ENCODE measurements at regions not wholly inside any gene's neighbourhood (a gene's known extent, or its start where the extent isn't known, plus 50 kb on each side); places are given as distances from the start of the nearest gene placed in this dataset.

- Mint-ChIP-seq H3K27me3 (ENCODE audit: insufficient read depth, low read depth) (peaks cover 7% of the 10 kb centered on the region), H3K4me1 (no peaks in the 10 kb centered on the region), H3K36me3 (no peaks in the 10 kb centered on the region), H3K4me3 (no peak overlapping the region), H3K27ac (no peak overlapping the region), H3K9me3 (peaks cover 3% of the 10 kb centered on the region)
- no peak for TF ChIP-seq EZH2 (IDR thresholded peaks at IDR 0.05)
- no peak for TF ChIP-seq EZH2phosphoT487 (IDR thresholded peaks at IDR 0.05)
- TF ChIP-seq CTCF (IDR thresholded peaks at IDR 0.05): no peak
- Histone ChIP-seq H3K9me3 (ENCODE audit: low read depth) (no peaks in the 10 kb centered on the region), H3K4me3 (no peak overlapping the region), H3K27me3 (no peaks in the 10 kb centered on the region), H3K4me1 (no peaks in the 10 kb centered on the region), H3K27ac (no peak overlapping the region), H2AFZ (replicated peaks) (no peak overlapping the region), H4K20me1 (ENCODE audit: low read depth) (no peaks in the 10 kb centered on the region), H3F3A (ENCODE audit: low read depth) (no peaks in the 10 kb centered on the region), H3K79me2 (ENCODE audit: low read depth) (no peaks in the 10 kb centered on the region), H3K36me3 (no peaks in the 10 kb centered on the region), H3K4me2 (no peak overlapping the region), H3K9ac (no peak overlapping the region)
- DNase-seq (ENCODE audit: low spot score): no peak
These were observed 64.2 kb upstream of the WSCD1 start for GRCh38 chr17:6005939-6006338.

- no peak overlapping the region for H2AFZ ChIP-seq (replicated peaks)
- no peaks in the 10 kb centered on the region for H3K36me3 ChIP-seq
- Mint-ChIP-seq H3K36me3 (no peaks in the 10 kb centered on the region), H3K9me3 (no peaks in the 10 kb centered on the region), H3K4me1 (peaks cover 4% of the 10 kb centered on the region), H3K4me3 (no peak overlapping the region), H3K27me3 (ENCODE audit: insufficient read depth, low read depth) (peaks cover 5% of the 10 kb centered on the region), H3K27ac (no peak overlapping the region)
- H3F3A ChIP-seq (ENCODE audit: low read depth): no peaks in the 10 kb centered on the region
- TF ChIP-seq EZH2 (IDR thresholded peaks at IDR 0.05): no peak
- no peak for TF ChIP-seq EZH2phosphoT487 (IDR thresholded peaks at IDR 0.05)
- no peak for TF ChIP-seq CTCF (IDR thresholded peaks at IDR 0.05)
- no peak overlapping the region for H3K27ac ChIP-seq
- no peak overlapping the region for H3K4me2 ChIP-seq
- no peaks in the 10 kb centered on the region for H4K20me1 ChIP-seq (ENCODE audit: low read depth)
- no peak for DNase-seq (ENCODE audit: low spot score)
- no peaks in the 10 kb centered on the region for H3K27me3 ChIP-seq
- H3K9me3 ChIP-seq (ENCODE audit: low read depth): no peaks in the 10 kb centered on the region
- no peak overlapping the region for H3K9ac ChIP-seq
- H3K4me1 ChIP-seq: no peaks in the 10 kb centered on the region
- no peak overlapping the region for H3K4me3 ChIP-seq
- no peaks in the 10 kb centered on the region for H3K79me2 ChIP-seq (ENCODE audit: low read depth)
These were observed 59.0 kb upstream of the WSCD1 start for GRCh38 chr17:6011206-6011605.

- Mint-ChIP-seq H3K36me3 (no peaks in the 10 kb centered on the region), H3K27ac (no peak overlapping the region), H3K4me1 (peaks cover 19% of the 10 kb centered on the region), H3K4me3 (no peak overlapping the region), H3K27me3 (ENCODE audit: insufficient read depth, low read depth) (peaks cover 2% of the 10 kb centered on the region), H3K9me3 (peaks cover 2% of the 10 kb centered on the region)
- H3K27me3 ChIP-seq: no peaks in the 10 kb centered on the region
- DNase-seq (ENCODE audit: low spot score): peak; percentile 30
- peaks cover 14% of the 10 kb centered on the region for H3K4me1 ChIP-seq
- no peaks in the 10 kb centered on the region for H3K79me2 ChIP-seq (ENCODE audit: low read depth)
- H3K9me3 ChIP-seq (ENCODE audit: low read depth): no peaks in the 10 kb centered on the region
- H3K4me3 ChIP-seq: no peak overlapping the region
- no peak overlapping the region for H3K9ac ChIP-seq
- H4K20me1 ChIP-seq (ENCODE audit: low read depth): no peaks in the 10 kb centered on the region
- H2AFZ ChIP-seq (replicated peaks): peak overlapping the region; percentile 52
- H3K36me3 ChIP-seq: no peaks in the 10 kb centered on the region
- H3F3A ChIP-seq (ENCODE audit: low read depth): peaks cover 4% of the 10 kb centered on the region
- no peak overlapping the region for H3K4me2 ChIP-seq
- H3K27ac ChIP-seq: no peak overlapping the region
- no peak for TF ChIP-seq EZH2phosphoT487 (IDR thresholded peaks at IDR 0.05)
- no peak for TF ChIP-seq CTCF (IDR thresholded peaks at IDR 0.05)
- TF ChIP-seq EZH2 (IDR thresholded peaks at IDR 0.05): no peak
These were observed 51.4 kb upstream of the WSCD1 start for GRCh38 chr17:6018788-6019187.
